GM12864 (cell line): ENCODE measurements at regions not wholly inside any gene's neighbourhood (a gene's known extent, or its start where the extent isn't known, plus 50 kb on each side); places are given as distances from the start of the nearest gene placed in this dataset.

ENCODE experiments used
- DNase-seq: peaks from one replicate; pipeline ENCODE4 v3.0.0-alpha.2; 2011; ENCODE audit warnings: low read depth
- H3K4me3 ChIP-seq: 2 replicates; pipeline ENCODE4 v1.5.1; 2011; ENCODE audit warnings: mild to moderate bottlenecking, low read depth, low read length, control low read depth
- CTCF ChIP-seq: IDR thresholded peaks from 2 replicates; pipeline ENCODE4 v1.5.1; 2011; ENCODE audit warnings: low read depth, mild to moderate bottlenecking, moderate library complexity, low read length, control low read depth, inconsistent platforms; ENCODE audit errors: missing control alignments

- no peak for DNase-seq
- no peak for TF ChIP-seq CTCF
Measured at GRCh38 chr2:150374492-150374891, 113.0 kb downstream of the RND3 start.

GRCh38 chr2:150373374-150373773 is 114.1 kb downstream of the RND3 start:
- no peak overlapping the region for H3K4me3 ChIP-seq
- TF ChIP-seq CTCF: no peak
- DNase-seq: no peak

More at GRCh38 chr2:150374492-150374891, 113.0 kb downstream of the RND3 start:
- H3K4me3 ChIP-seq: no peak overlapping the region

- no peak for DNase-seq
- TF ChIP-seq CTCF: no peak
- H3K4me3 ChIP-seq: no peak overlapping the region
Measured at GRCh38 chr2:150371044-150371818, 116.2 kb downstream of the RND3 start.

GRCh38 chr2:150370561-150370960 is 116.9 kb downstream of the RND3 start:
- no peak for TF ChIP-seq CTCF
- no peak overlapping the region for H3K4me3 ChIP-seq
- no peak for DNase-seq

GRCh38 chr2:150369862-150370261 is 117.6 kb downstream of the RND3 start:
- DNase-seq: no peak
- no peak overlapping the region for H3K4me3 ChIP-seq
- no peak for TF ChIP-seq CTCF

GRCh38 chr2:150358468-150358807 is 129.0 kb downstream of the RND3 start:
- H3K4me3 ChIP-seq: no peak overlapping the region
- no peak for DNase-seq

More at GRCh38 chr2:150358468-150358807, 129.0 kb downstream of the RND3 start:
- no peak for TF ChIP-seq CTCF
